ENCODE measurements at regions not wholly inside any gene's neighbourhood (a gene's known extent, or its start where the extent isn't known, plus 50 kb on each side); places are given as distances from the start of the nearest gene placed in this dataset.

GRCh38 chr2:157194097-157194688 is 63.3 kb upstream of the GALNT5 start:
- peak; percentile 8 for DNase-seq

- DNase-seq, result no peak
Observed at GRCh38 chr2:157194844-157195243, 62.7 kb upstream of the GALNT5 start.

GRCh38 chr2:157196956-157197355 is 60.5 kb upstream of the GALNT5 start:
- no peak for DNase-seq

- DNase-seq, result no peak
Observed at GRCh38 chr2:157197848-157198247, 59.7 kb upstream of the GALNT5 start.

GRCh38 chr2:157203651-157204050 is 53.9 kb upstream of the GALNT5 start:
- DNase-seq, result no peak

GRCh38 chr2:157204401-157204800 is 53.1 kb upstream of the GALNT5 start:
- DNase-seq, result no peak

GRCh38 chr2:157206916-157207315 is 50.6 kb upstream of the GALNT5 start:
- no peak for DNase-seq

All from SHP77 treated with DMSO at 0.1 percent for 48 hours (cell line).